ENCODE measurements at regions not wholly inside any gene's neighbourhood (a gene's known extent, or its start where the extent isn't known, plus 50 kb on each side); places are given as distances from the start of the nearest gene placed in this dataset.

DNA sequence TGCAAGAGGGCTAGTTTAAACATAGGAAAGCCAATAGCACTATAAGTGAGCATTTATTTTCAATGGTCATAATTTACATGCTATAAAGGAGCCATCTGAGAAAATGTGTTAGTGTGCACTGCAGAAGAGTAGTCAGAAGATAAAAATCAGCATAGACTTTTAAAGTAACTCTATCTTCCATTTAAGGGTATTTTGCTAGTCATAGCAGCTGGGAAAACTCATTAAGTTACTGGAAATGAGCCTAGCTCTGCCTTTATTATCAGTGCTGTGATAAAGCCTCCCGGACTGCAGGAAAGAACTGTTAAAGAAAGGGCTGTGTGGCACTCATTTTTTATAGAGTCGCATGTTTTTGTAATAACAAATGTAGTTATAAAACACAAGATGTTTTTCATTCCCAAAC, 825.8 kb upstream of the POM121L12 start:
- Mint-ChIP-seq H3K4me3 (ENCODE audit: low read depth, unreplicated experiment) (no peak overlapping the region), H3K27ac (ENCODE audit: unreplicated experiment) (no peak overlapping the region), H3K36me3 (ENCODE audit: insufficient read depth, unreplicated experiment) (no peaks in the 10 kb centered on the region), H3K4me1 (ENCODE audit: low read depth, unreplicated experiment) (no peaks in the 10 kb centered on the region), H3K27me3 (ENCODE audit: unreplicated experiment) (no peaks in the 10 kb centered on the region), H3K9me3 (ENCODE audit: low read depth, unreplicated experiment) (peaks cover 22% of the 10 kb centered on the region)
- intact Hi-C loops (cut with micrococcal nuclease; ENCODE audit: unreplicated experiment), result no loop called here
- DNase-seq, result no peak
- CTCF ChIA-PET, result no interaction called here
- TF ChIP-seq, protein P1, sequence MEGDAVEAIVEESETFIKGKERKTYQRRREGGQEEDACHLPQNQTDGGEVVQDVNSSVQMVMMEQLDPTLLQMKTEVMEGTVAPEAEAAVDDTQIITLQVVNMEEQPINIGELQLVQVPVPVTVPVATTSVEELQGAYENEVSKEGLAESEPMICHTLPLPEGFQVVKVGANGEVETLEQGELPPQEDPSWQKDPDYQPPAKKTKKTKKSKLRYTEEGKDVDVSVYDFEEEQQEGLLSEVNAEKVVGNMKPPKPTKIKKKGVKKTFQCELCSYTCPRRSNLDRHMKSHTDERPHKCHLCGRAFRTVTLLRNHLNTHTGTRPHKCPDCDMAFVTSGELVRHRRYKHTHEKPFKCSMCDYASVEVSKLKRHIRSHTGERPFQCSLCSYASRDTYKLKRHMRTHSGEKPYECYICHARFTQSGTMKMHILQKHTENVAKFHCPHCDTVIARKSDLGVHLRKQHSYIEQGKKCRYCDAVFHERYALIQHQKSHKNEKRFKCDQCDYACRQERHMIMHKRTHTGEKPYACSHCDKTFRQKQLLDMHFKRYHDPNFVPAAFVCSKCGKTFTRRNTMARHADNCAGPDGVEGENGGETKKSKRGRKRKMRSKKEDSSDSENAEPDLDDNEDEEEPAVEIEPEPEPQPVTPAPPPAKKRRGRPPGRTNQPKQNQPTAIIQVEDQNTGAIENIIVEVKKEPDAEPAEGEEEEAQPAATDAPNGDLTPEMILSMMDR (IDR thresholded peaks at IDR 0.05; ENCODE audit: unreplicated experiment), result no peak
- BruUV-seq (replicated peaks), result no TSS peak

DNA sequence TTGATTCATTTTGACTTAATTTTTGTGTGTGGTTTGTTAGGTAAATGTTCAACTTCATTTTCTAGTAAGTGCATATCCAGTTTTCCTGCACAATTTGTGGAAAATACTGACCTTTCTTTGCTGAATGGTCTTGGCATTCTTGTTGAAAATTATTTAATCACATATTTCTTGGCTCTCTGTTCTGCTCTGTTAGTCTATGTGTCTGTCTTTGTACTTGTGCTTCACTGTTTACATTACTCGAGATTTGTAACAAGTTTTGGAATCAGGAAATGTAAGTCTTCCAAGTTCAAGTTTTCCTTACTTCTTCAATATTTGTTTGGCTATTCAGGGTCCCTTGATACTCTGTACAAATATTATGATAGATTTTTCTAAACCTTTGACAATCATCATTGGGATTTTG, 838.2 kb upstream of the POM121L12 start:
- no peak overlapping the region for H3K27ac Mint-ChIP-seq (ENCODE audit: unreplicated experiment)
- no peaks in the 10 kb centered on the region for H3K36me3 Mint-ChIP-seq (ENCODE audit: insufficient read depth, unreplicated experiment)
- H3K9me3 Mint-ChIP-seq (ENCODE audit: low read depth, unreplicated experiment), result peaks cover 18% of the 10 kb centered on the region
- H3K4me3 Mint-ChIP-seq (ENCODE audit: low read depth, unreplicated experiment), result no peak overlapping the region
- DNase-seq, result no peak
- no peaks in the 10 kb centered on the region for H3K4me1 Mint-ChIP-seq (ENCODE audit: low read depth, unreplicated experiment)
- BruUV-seq (replicated peaks), result no TSS peak
- TF ChIP-seq, protein P1 (IDR thresholded peaks at IDR 0.05; ENCODE audit: unreplicated experiment), result no peak
- CTCF ChIA-PET, result no interaction called here
- no peaks in the 10 kb centered on the region for H3K27me3 Mint-ChIP-seq (ENCODE audit: unreplicated experiment)
- intact Hi-C loops (cut with micrococcal nuclease; ENCODE audit: unreplicated experiment), result no loop called here

DNA sequence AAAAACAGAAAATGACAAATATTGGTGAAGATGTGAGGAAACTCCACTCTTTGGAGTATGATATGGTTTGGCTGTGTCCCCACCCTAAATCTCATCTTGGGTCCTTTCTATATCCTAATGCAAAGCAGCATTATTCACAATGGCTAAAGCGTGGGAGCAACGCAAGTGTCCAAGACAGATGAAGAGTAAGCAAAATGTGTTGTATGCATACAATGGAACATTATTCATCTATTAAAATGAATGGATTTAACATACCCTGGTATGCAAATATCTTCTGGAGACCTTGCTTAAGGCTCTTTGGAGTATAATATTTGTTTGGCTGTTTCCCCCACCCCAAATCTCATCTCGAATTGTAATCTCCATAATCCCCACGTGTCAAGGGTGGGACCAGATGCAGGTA, 839.8 kb upstream of the POM121L12 start:
- intact Hi-C loops (cut with micrococcal nuclease; ENCODE audit: unreplicated experiment), result no loop called here
- H3K4me3 Mint-ChIP-seq (ENCODE audit: low read depth, unreplicated experiment), result no peak overlapping the region
- DNase-seq, result no peak
- H3K4me1 Mint-ChIP-seq (ENCODE audit: low read depth, unreplicated experiment), result no peaks in the 10 kb centered on the region
- H3K27me3 Mint-ChIP-seq (ENCODE audit: unreplicated experiment), result no peaks in the 10 kb centered on the region
- no TSS peak for BruUV-seq (replicated peaks)
- H3K27ac Mint-ChIP-seq (ENCODE audit: unreplicated experiment), result no peak overlapping the region
- CTCF ChIA-PET, result no interaction called here
- peaks cover 18% of the 10 kb centered on the region for H3K9me3 Mint-ChIP-seq (ENCODE audit: low read depth, unreplicated experiment)
- H3K36me3 Mint-ChIP-seq (ENCODE audit: insufficient read depth, unreplicated experiment), result no peaks in the 10 kb centered on the region
- TF ChIP-seq, protein P1 (IDR thresholded peaks at IDR 0.05; ENCODE audit: unreplicated experiment), result no peak

DNA sequence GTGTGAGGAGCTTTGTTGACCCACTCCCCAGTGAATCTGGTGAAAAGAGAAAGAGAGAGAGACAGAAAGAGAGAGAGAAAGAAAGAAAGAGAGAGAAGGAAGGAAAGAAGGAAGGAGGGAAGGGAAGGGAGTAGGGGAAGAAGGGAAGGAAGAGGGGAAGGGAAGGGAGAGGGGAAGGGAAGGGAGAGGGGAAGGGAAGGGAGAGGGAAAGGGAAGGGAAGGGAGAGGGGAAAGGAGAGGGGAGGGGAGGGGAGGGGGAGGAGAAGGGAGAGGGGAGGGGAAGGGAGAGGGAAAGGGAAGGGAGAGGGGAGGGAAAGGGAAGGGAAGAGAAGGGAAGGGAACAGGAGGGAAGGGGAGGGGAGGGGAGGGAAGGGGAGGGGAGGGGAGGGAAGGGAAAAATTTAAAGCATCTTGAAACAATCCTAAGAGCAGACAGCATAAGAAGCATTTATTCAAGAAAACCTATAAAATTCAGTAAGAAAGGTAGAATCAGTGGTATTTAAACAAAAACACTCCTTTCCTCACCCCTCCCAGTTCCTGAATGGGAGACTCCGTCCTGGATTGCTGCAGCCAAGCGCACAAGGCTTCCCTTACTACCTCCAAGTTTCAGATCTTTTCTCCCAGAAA, 846.2 kb upstream of the POM121L12 start:
- Mint-ChIP-seq H3K9me3 (ENCODE audit: low read depth, unreplicated experiment) (peaks cover 14% of the 10 kb centered on the region), H3K27me3 (ENCODE audit: unreplicated experiment) (no peaks in the 10 kb centered on the region), H3K4me1 (ENCODE audit: low read depth, unreplicated experiment) (no peaks in the 10 kb centered on the region), H3K4me3 (ENCODE audit: low read depth, unreplicated experiment) (no peak overlapping the region), H3K27ac (ENCODE audit: unreplicated experiment) (no peak overlapping the region), H3K36me3 (ENCODE audit: insufficient read depth, unreplicated experiment) (no peaks in the 10 kb centered on the region)
- intact Hi-C loops (cut with micrococcal nuclease; ENCODE audit: unreplicated experiment), result no loop called here
- CTCF ChIA-PET, result no interaction called here
- DNase-seq, result no peak
- TF ChIP-seq, protein P1 (IDR thresholded peaks at IDR 0.05; ENCODE audit: unreplicated experiment), result no peak
- BruUV-seq (replicated peaks), result no TSS peak

Measured in Calu3 (cell line).